ENCODE measurements at regions not wholly inside any gene's neighbourhood (a gene's known extent, or its start where the extent isn't known, plus 50 kb on each side); places are given as distances from the start of the nearest gene placed in this dataset.

- Histone ChIP-seq H3K36me3 (no peaks in the 10 kb centered on the region), H3K4me3 (ENCODE audit: low read depth, low read length) (no peak overlapping the region), H3K27ac (no peak overlapping the region), H3K9me3 (ENCODE audit: severe bottlenecking) (no peaks in the 10 kb centered on the region), H3K27me3 (ENCODE audit: insufficient read depth, low read depth, severe bottlenecking) (no peaks in the 10 kb centered on the region)
- DNase-seq: no peak
- TF ChIP-seq, protein P1, sequence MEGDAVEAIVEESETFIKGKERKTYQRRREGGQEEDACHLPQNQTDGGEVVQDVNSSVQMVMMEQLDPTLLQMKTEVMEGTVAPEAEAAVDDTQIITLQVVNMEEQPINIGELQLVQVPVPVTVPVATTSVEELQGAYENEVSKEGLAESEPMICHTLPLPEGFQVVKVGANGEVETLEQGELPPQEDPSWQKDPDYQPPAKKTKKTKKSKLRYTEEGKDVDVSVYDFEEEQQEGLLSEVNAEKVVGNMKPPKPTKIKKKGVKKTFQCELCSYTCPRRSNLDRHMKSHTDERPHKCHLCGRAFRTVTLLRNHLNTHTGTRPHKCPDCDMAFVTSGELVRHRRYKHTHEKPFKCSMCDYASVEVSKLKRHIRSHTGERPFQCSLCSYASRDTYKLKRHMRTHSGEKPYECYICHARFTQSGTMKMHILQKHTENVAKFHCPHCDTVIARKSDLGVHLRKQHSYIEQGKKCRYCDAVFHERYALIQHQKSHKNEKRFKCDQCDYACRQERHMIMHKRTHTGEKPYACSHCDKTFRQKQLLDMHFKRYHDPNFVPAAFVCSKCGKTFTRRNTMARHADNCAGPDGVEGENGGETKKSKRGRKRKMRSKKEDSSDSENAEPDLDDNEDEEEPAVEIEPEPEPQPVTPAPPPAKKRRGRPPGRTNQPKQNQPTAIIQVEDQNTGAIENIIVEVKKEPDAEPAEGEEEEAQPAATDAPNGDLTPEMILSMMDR (IDR thresholded peaks at IDR 0.05; ENCODE audit: low read depth, low read length): no peak
These were observed 131.0 kb upstream of the BRINP1 start for GRCh38 chr9:119500072-119500771.

DNA sequence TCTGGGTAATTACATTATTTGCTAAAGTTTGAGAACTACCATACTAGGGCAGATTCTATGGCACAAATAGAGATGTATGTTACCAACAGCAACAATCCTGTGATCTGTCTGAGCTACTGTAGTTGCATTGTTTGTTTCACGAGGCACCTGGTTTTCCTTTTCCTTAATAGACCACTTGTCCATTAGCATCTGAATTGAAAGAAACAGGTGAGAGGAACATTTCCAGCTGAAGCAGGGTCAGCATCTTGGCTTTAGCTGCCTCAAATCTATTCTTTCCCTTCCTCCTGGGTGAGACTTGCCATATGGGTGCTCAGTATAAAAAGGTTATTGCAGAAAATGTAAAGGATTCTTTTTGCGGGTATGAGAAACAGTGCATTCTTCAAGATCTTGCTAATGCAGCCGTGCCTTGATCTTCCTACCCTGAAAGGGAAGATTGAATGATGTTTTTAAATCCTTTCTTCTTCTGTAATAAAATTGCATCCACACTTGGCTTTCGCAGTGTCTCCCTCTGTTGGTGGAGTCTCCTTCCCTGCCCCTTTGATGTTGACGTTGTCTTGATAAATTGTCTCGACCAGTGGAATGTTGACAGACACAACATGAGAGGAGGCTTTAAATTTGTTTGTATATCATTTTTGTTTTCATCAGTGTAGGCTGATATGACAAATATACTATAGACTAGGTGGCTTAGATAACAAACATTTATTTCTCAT, 118.0 kb upstream of the BRINP1 start:
- TF ChIP-seq, protein P1 (IDR thresholded peaks at IDR 0.05; ENCODE audit: low read depth, low read length): peak; percentile 30
- Histone ChIP-seq H3K27me3 (ENCODE audit: insufficient read depth, low read depth, severe bottlenecking) (no peaks in the 10 kb centered on the region), H3K4me3 (ENCODE audit: low read depth, low read length) (no peak overlapping the region), H3K36me3 (no peaks in the 10 kb centered on the region), H3K27ac (no peak overlapping the region), H3K9me3 (ENCODE audit: severe bottlenecking) (no peaks in the 10 kb centered on the region)
- no peak for DNase-seq

GRCh38 chr9:119483153-119483552, 113.9 kb upstream of the BRINP1 start:
- Histone ChIP-seq H3K27ac (no peak overlapping the region), H3K36me3 (no peaks in the 10 kb centered on the region), H3K9me3 (ENCODE audit: severe bottlenecking) (no peaks in the 10 kb centered on the region), H3K27me3 (ENCODE audit: insufficient read depth, low read depth, severe bottlenecking) (no peaks in the 10 kb centered on the region), H3K4me3 (ENCODE audit: low read depth, low read length) (peak overlapping the region; percentile 15)
- TF ChIP-seq, protein P1 (IDR thresholded peaks at IDR 0.05; ENCODE audit: low read depth, low read length): no peak
- no peak for DNase-seq

DNA sequence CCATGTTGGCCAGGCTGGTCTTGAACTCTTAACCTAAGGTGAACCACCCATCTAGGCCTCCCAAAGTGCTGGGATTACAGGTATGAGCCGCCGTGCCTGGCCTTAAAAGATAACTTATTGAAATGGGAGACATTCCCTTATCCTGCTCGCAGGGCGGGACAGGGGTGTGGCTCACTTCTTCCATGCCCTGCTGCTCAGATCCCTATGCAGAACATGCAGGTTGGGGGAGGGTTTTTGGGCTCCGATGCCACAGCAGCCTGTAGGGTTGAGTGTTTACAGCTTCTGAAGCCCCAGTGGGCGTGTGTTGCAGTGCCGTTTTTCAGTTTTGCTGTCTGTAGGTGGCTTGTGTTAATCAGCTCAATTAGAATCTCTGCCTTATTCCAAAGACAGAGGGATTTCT, 108.0 kb upstream of the BRINP1 start:
- Histone ChIP-seq H3K27ac (no peak overlapping the region), H3K4me3 (ENCODE audit: low read depth, low read length) (no peak overlapping the region), H3K36me3 (no peaks in the 10 kb centered on the region), H3K27me3 (ENCODE audit: insufficient read depth, low read depth, severe bottlenecking) (no peaks in the 10 kb centered on the region), H3K9me3 (ENCODE audit: severe bottlenecking) (no peaks in the 10 kb centered on the region)
- TF ChIP-seq, protein P1 (IDR thresholded peaks at IDR 0.05; ENCODE audit: low read depth, low read length): no peak
- no peak for DNase-seq

- H3K9me3 ChIP-seq (ENCODE audit: severe bottlenecking): no peaks in the 10 kb centered on the region
- no peak for DNase-seq
- no peaks in the 10 kb centered on the region for H3K27me3 ChIP-seq (ENCODE audit: insufficient read depth, low read depth, severe bottlenecking)
- H3K4me3 ChIP-seq (ENCODE audit: low read depth, low read length): no peak overlapping the region
- no peak overlapping the region for H3K27ac ChIP-seq
- H3K36me3 ChIP-seq: no peaks in the 10 kb centered on the region
- TF ChIP-seq, protein P1 (IDR thresholded peaks at IDR 0.05; ENCODE audit: low read depth, low read length): no peak
These were observed 88.8 kb upstream of the BRINP1 start for GRCh38 chr9:119458068-119458467.
